ENCODE measurements at regions not wholly inside any gene's neighbourhood (a gene's known extent, or its start where the extent isn't known, plus 50 kb on each side); places are given as distances from the start of the nearest gene placed in this dataset.

GRCh38 chr21:22609802-22610201 lies 1611.6 kb downstream of the NCAM2 start:
- no peaks in the 10 kb centered on the region for H3K4me1 Mint-ChIP-seq (ENCODE audit: low read depth)
- H3K36me3 Mint-ChIP-seq (ENCODE audit: insufficient read depth): no peaks in the 10 kb centered on the region
- H3K27me3 Mint-ChIP-seq (ENCODE audit: low read depth): no peaks in the 10 kb centered on the region
- ATAC-seq: no peak
- DNase-seq: no peak
- H3K4me3 Mint-ChIP-seq: no peak overlapping the region
- no peaks in the 10 kb centered on the region for H3K9me3 Mint-ChIP-seq

- DNase-seq (no peak), ATAC-seq (no peak)
- Mint-ChIP-seq H3K27me3 (ENCODE audit: low read depth) (no peaks in the 10 kb centered on the region), H3K9me3 (peaks cover 3% of the 10 kb centered on the region), H3K4me1 (ENCODE audit: low read depth) (no peaks in the 10 kb centered on the region), H3K36me3 (ENCODE audit: insufficient read depth) (no peaks in the 10 kb centered on the region), H3K4me3 (no peak overlapping the region)
Observed at GRCh38 chr21:22627911-22628310, 1629.7 kb downstream of the NCAM2 start.

- no peaks in the 10 kb centered on the region for H3K27me3 Mint-ChIP-seq (ENCODE audit: low read depth)
- no peak for ATAC-seq
- no peaks in the 10 kb centered on the region for H3K9me3 Mint-ChIP-seq
- DNase-seq: no peak
- no peak overlapping the region for H3K4me3 Mint-ChIP-seq
- no peaks in the 10 kb centered on the region for H3K4me1 Mint-ChIP-seq (ENCODE audit: low read depth)
- H3K36me3 Mint-ChIP-seq (ENCODE audit: insufficient read depth): no peaks in the 10 kb centered on the region
Observed at GRCh38 chr21:22630953-22631465, 1632.8 kb downstream of the NCAM2 start.

GRCh38 chr21:22632176-22632575 lies 1634.0 kb downstream of the NCAM2 start:
- DNase-seq (no peak), ATAC-seq (no peak)
- Mint-ChIP-seq H3K36me3 (ENCODE audit: insufficient read depth) (no peaks in the 10 kb centered on the region), H3K9me3 (no peaks in the 10 kb centered on the region), H3K27me3 (ENCODE audit: low read depth) (no peaks in the 10 kb centered on the region), H3K4me3 (no peak overlapping the region), H3K4me1 (ENCODE audit: low read depth) (no peaks in the 10 kb centered on the region)

GRCh38 chr21:22649246-22649645 lies 1651.0 kb downstream of the NCAM2 start:
- H3K36me3 Mint-ChIP-seq (ENCODE audit: insufficient read depth): no peaks in the 10 kb centered on the region
- H3K9me3 Mint-ChIP-seq: peaks cover 12% of the 10 kb centered on the region
- H3K4me3 Mint-ChIP-seq: no peak overlapping the region
- no peaks in the 10 kb centered on the region for H3K4me1 Mint-ChIP-seq (ENCODE audit: low read depth)
- H3K27me3 Mint-ChIP-seq (ENCODE audit: low read depth): no peaks in the 10 kb centered on the region
- DNase-seq (no peak), ATAC-seq (no peak)

- ATAC-seq (no peak), DNase-seq (no peak)
- no peaks in the 10 kb centered on the region for H3K36me3 Mint-ChIP-seq (ENCODE audit: insufficient read depth)
- H3K4me3 Mint-ChIP-seq: no peak overlapping the region
- H3K4me1 Mint-ChIP-seq (ENCODE audit: low read depth): no peaks in the 10 kb centered on the region
- H3K9me3 Mint-ChIP-seq: peaks cover 11% of the 10 kb centered on the region
- no peaks in the 10 kb centered on the region for H3K27me3 Mint-ChIP-seq (ENCODE audit: low read depth)
Observed at GRCh38 chr21:22650226-22650625, 1652.0 kb downstream of the NCAM2 start.

- Mint-ChIP-seq H3K36me3 (ENCODE audit: insufficient read depth) (no peaks in the 10 kb centered on the region), H3K27me3 (ENCODE audit: low read depth) (no peaks in the 10 kb centered on the region), H3K4me3 (no peak overlapping the region), H3K9me3 (no peaks in the 10 kb centered on the region), H3K4me1 (ENCODE audit: low read depth) (no peaks in the 10 kb centered on the region)
- no peak for ATAC-seq
- no peak for DNase-seq
Observed at GRCh38 chr21:22657781-22658180, 1659.6 kb downstream of the NCAM2 start.

GRCh38 chr21:22670148-22670547 lies 1671.9 kb downstream of the NCAM2 start:
- no peak overlapping the region for H3K4me3 Mint-ChIP-seq
- H3K9me3 Mint-ChIP-seq: peaks cover 11% of the 10 kb centered on the region
- no peak for DNase-seq
- no peak for ATAC-seq
- no peaks in the 10 kb centered on the region for H3K27me3 Mint-ChIP-seq (ENCODE audit: low read depth)
- no peaks in the 10 kb centered on the region for H3K4me1 Mint-ChIP-seq (ENCODE audit: low read depth)
- no peaks in the 10 kb centered on the region for H3K36me3 Mint-ChIP-seq (ENCODE audit: insufficient read depth)

GRCh38 chr21:22679207-22679606 lies 1681.0 kb downstream of the NCAM2 start:
- Mint-ChIP-seq H3K27me3 (ENCODE audit: low read depth) (no peaks in the 10 kb centered on the region), H3K36me3 (ENCODE audit: insufficient read depth) (no peaks in the 10 kb centered on the region)

GRCh38 chr21:22691658-22692057 lies 1693.4 kb downstream of the NCAM2 start:
- H3K9me3 Mint-ChIP-seq: peaks cover 39% of the 10 kb centered on the region
- ATAC-seq (no peak), DNase-seq (no peak)
- no peaks in the 10 kb centered on the region for H3K4me1 Mint-ChIP-seq (ENCODE audit: low read depth)
- H3K4me3 Mint-ChIP-seq: no peak overlapping the region
- H3K27me3 Mint-ChIP-seq (ENCODE audit: low read depth): no peaks in the 10 kb centered on the region
- no peaks in the 10 kb centered on the region for H3K36me3 Mint-ChIP-seq (ENCODE audit: insufficient read depth)

More at GRCh38 chr21:22679207-22679606, 1681.0 kb downstream of the NCAM2 start:
- Mint-ChIP-seq H3K9me3 (peaks cover 7% of the 10 kb centered on the region), H3K4me1 (ENCODE audit: low read depth) (no peaks in the 10 kb centered on the region), H3K4me3 (no peak overlapping the region)
- DNase-seq (no peak), ATAC-seq (no peak)

- Mint-ChIP-seq H3K4me1 (ENCODE audit: low read depth) (no peaks in the 10 kb centered on the region), H3K4me3 (no peak overlapping the region), H3K27me3 (ENCODE audit: low read depth) (no peaks in the 10 kb centered on the region), H3K9me3 (no peaks in the 10 kb centered on the region), H3K36me3 (ENCODE audit: insufficient read depth) (no peaks in the 10 kb centered on the region)
- DNase-seq: no peak
- ATAC-seq: no peak
Observed at GRCh38 chr21:22703521-22703920, 1705.3 kb downstream of the NCAM2 start.

GRCh38 chr21:22710721-22711120 lies 1712.5 kb downstream of the NCAM2 start:
- Mint-ChIP-seq H3K4me3 (no peak overlapping the region), H3K9me3 (no peaks in the 10 kb centered on the region), H3K4me1 (ENCODE audit: low read depth) (no peaks in the 10 kb centered on the region), H3K36me3 (ENCODE audit: insufficient read depth) (no peaks in the 10 kb centered on the region), H3K27me3 (ENCODE audit: low read depth) (no peaks in the 10 kb centered on the region)
- DNase-seq (no peak), ATAC-seq (no peak)

- H3K9me3 Mint-ChIP-seq: peaks cover 5% of the 10 kb centered on the region
Observed at GRCh38 chr21:22711636-22712035, 1713.4 kb downstream of the NCAM2 start.

GRCh38 chr21:22725436-22725835 lies 1727.2 kb downstream of the NCAM2 start:
- H3K4me1 Mint-ChIP-seq (ENCODE audit: low read depth): no peaks in the 10 kb centered on the region
- no peaks in the 10 kb centered on the region for H3K27me3 Mint-ChIP-seq (ENCODE audit: low read depth)
- peaks cover 8% of the 10 kb centered on the region for H3K9me3 Mint-ChIP-seq
- no peak for ATAC-seq
- no peak for DNase-seq
- no peaks in the 10 kb centered on the region for H3K36me3 Mint-ChIP-seq (ENCODE audit: insufficient read depth)
- H3K4me3 Mint-ChIP-seq: no peak overlapping the region

More at GRCh38 chr21:22711636-22712035, 1713.4 kb downstream of the NCAM2 start:
- no peaks in the 10 kb centered on the region for H3K27me3 Mint-ChIP-seq (ENCODE audit: low read depth)
- no peak for DNase-seq
- no peaks in the 10 kb centered on the region for H3K36me3 Mint-ChIP-seq (ENCODE audit: insufficient read depth)
- no peak overlapping the region for H3K4me3 Mint-ChIP-seq
- H3K4me1 Mint-ChIP-seq (ENCODE audit: low read depth): no peaks in the 10 kb centered on the region
- no peak for ATAC-seq

GRCh38 chr21:22728091-22728490 lies 1729.9 kb downstream of the NCAM2 start:
- no peak for DNase-seq
- H3K36me3 Mint-ChIP-seq (ENCODE audit: insufficient read depth): no peaks in the 10 kb centered on the region
- no peaks in the 10 kb centered on the region for H3K4me1 Mint-ChIP-seq (ENCODE audit: low read depth)
- peaks cover 15% of the 10 kb centered on the region for H3K9me3 Mint-ChIP-seq
- ATAC-seq: no peak
- no peak overlapping the region for H3K4me3 Mint-ChIP-seq
- H3K27me3 Mint-ChIP-seq (ENCODE audit: low read depth): no peaks in the 10 kb centered on the region

GRCh38 chr21:22743085-22743484 lies 1744.9 kb downstream of the NCAM2 start:
- no peak for DNase-seq
- H3K36me3 Mint-ChIP-seq (ENCODE audit: insufficient read depth): no peaks in the 10 kb centered on the region
- no peak for ATAC-seq
- H3K4me1 Mint-ChIP-seq (ENCODE audit: low read depth): no peaks in the 10 kb centered on the region
- H3K9me3 Mint-ChIP-seq: no peaks in the 10 kb centered on the region
- H3K27me3 Mint-ChIP-seq (ENCODE audit: low read depth): no peaks in the 10 kb centered on the region
- H3K4me3 Mint-ChIP-seq: no peak overlapping the region

Data from activated T-cell treated with anti-CD3 and anti-CD28 coated beads, Interleukin-2, amount 50 U/mL, for 4 hours (primary cell).